HTR-8/SVneo (cell line): ENCODE measurements at regions not wholly inside any gene's neighbourhood (a gene's known extent, or its start where the extent isn't known, plus 50 kb on each side); places are given as distances from the start of the nearest gene placed in this dataset.
"Not testable (repeated sequence)": the region's sequence is repeated elsewhere in the genome, so short reads cannot be mapped to it uniquely, and the experiment has no call there.

Experiments used
- DNase-seq: peaks from one replicate; pipeline ENCODE4 v3.0.0; 2011; ENCODE audit warnings: low spot score, mixed read lengths; ENCODE audit not compliant: insufficient read length
- FAIRE-seq: peaks from 2 replicates; lab custom pipeline; 2011; peaks lifted over from hg19 to GRCh38; lab: Jason Lieb, UNC

- DNase-seq (no peak), FAIRE-seq (no peak)
Measured at GRCh38 chr6:170152124-170152926, 138.6 kb downstream of the DLL1 start.

GRCh38 chr6:170151804-170152123 is 139.1 kb downstream of the DLL1 start:
- FAIRE-seq (no peak), DNase-seq (no peak)

GRCh38 chr6:170151321-170151771 is 139.5 kb downstream of the DLL1 start:
- FAIRE-seq (no peak), DNase-seq (no peak)

GRCh38 chr6:170150590-170150945 is 140.3 kb downstream of the DLL1 start:
- no peak for FAIRE-seq
- no peak for DNase-seq

- no peak for DNase-seq
- no peak for FAIRE-seq
Measured at GRCh38 chr6:170149681-170150589, 140.9 kb downstream of the DLL1 start.

- no peak for FAIRE-seq
- no peak for DNase-seq
Measured at GRCh38 chr6:170148709-170149470, 142.0 kb downstream of the DLL1 start.

- DNase-seq (no peak), FAIRE-seq (no peak)
Measured at GRCh38 chr6:170147832-170148708, 142.8 kb downstream of the DLL1 start.

- DNase-seq (no peak), FAIRE-seq (no peak)
Measured at GRCh38 chr6:170147056-170147787, 143.7 kb downstream of the DLL1 start.

- no peak for FAIRE-seq
- no peak for DNase-seq
Measured at GRCh38 chr6:170146640-170147039, 144.2 kb downstream of the DLL1 start.

- peak; percentile 100 for FAIRE-seq
Measured at GRCh38 chr6:170146131-170146530, 144.7 kb downstream of the DLL1 start.

GRCh38 chr6:170145716-170146115 is 145.2 kb downstream of the DLL1 start:
- FAIRE-seq, result not testable (repeated sequence)

More at GRCh38 chr6:170146131-170146530, 144.7 kb downstream of the DLL1 start:
- DNase-seq, result not testable (repeated sequence)

GRCh38 chr6:170145272-170145592 is 145.6 kb downstream of the DLL1 start:
- FAIRE-seq (no peak), DNase-seq (no peak)

More at GRCh38 chr6:170145716-170146115, 145.2 kb downstream of the DLL1 start:
- DNase-seq, result not testable (repeated sequence)

GRCh38 chr6:170144571-170145271 is 146.2 kb downstream of the DLL1 start:
- no peak for FAIRE-seq

GRCh38 chr6:170143401-170144150 is 147.3 kb downstream of the DLL1 start:
- FAIRE-seq, result no peak
- no peak for DNase-seq

More at GRCh38 chr6:170144571-170145271, 146.2 kb downstream of the DLL1 start:
- no peak for DNase-seq

GRCh38 chr6:170142559-170142958 is 148.3 kb downstream of the DLL1 start:
- DNase-seq, result no peak
- FAIRE-seq, result no peak

- not testable (repeated sequence) for DNase-seq
Measured at GRCh38 chr6:170141061-170141460, 149.8 kb downstream of the DLL1 start.

GRCh38 chr6:170140129-170140528 is 150.7 kb downstream of the DLL1 start:
- FAIRE-seq, result no peak

More at GRCh38 chr6:170141061-170141460, 149.8 kb downstream of the DLL1 start:
- FAIRE-seq, result peak; percentile 31

More at GRCh38 chr6:170140129-170140528, 150.7 kb downstream of the DLL1 start:
- DNase-seq, result no peak
